B cell (primary cell): ENCODE measurements at regions not wholly inside any gene's neighbourhood (a gene's known extent, or its start where the extent isn't known, plus 50 kb on each side); places are given as distances from the start of the nearest gene placed in this dataset.

ENCODE experiments used
- ATAC-seq: fragments of 200-7000 bp; cut with Tn5 transposase; one replicate; pipeline ENCODE4 v1.10.0; 2021; ENCODE audit warnings: low read depth, mild to moderate bottlenecking, moderate number of reproducible peaks, moderate library complexity
- CTCF ChIA-PET: fragments of 350-600 bp; sonication (Branson Sonifier 250); formaldehyde crosslinking; loops from one replicate; lab custom pipeline; 2021; ENCODE audit warnings: antibody characterized with exemption, inconsistent platforms; lab: Charles Lee
- POLR2A ChIA-PET: fragments of 350-600 bp; sonication (Branson Sonifier 250); formaldehyde crosslinking; loops from one replicate; lab custom pipeline; 2021; ENCODE audit warnings: antibody characterized with exemption; lab: Charles Lee
- DNase-seq: peaks from one replicate; pipeline ENCODE4 v3.0.0; 2013
- H2AFZ ChIP-seq: 2 replicates; pipeline ENCODE4 v1.6.1; 2012; ENCODE audit warnings: mild to moderate bottlenecking, low read depth, low read length; ENCODE audit not compliant: insufficient read depth, poor library complexity, severe bottlenecking
- H3K27ac ChIP-seq, 2 donors: 1 replicate in 1 of 2; 2 replicates in 1 of 2; pipeline ENCODE4 v1.5.1; 2012 to 2013; ENCODE audit warnings: low read length in 2 of 2, mild to moderate bottlenecking in 2 of 2, moderate library complexity in 1 of 2
- H3K27me3 ChIP-seq, 4 experiments: fragments of 200-600 bp in 1 of 4; sonication (generic) in 1 of 4; replicated peaks in 1 of 4; 1 replicate in 2 of 4; 2 replicates in 2 of 4; pipeline versions ENCODE4 v1.6.1 to v1.7.0; 2013 to 2016; ENCODE audit warnings: low read length in 3 of 4, mild to moderate bottlenecking in 2 of 4, mixed read lengths in 1 of 4, moderate library complexity in 1 of 4; ENCODE audit not compliant: insufficient read depth in 4 of 4, control insufficient read depth in 3 of 4; ENCODE audit errors: control extremely low read depth in 1 of 4
- H3K36me3 ChIP-seq, 2 experiments: replicated peaks in 1 of 2; 1 replicate in 1 of 2; 2 replicates in 1 of 2; pipeline versions ENCODE4 v1.6.1 to v1.7.1; 2013; ENCODE audit warnings: low read length in 1 of 2; ENCODE audit not compliant: insufficient read depth in 2 of 2, control insufficient read depth in 1 of 2; ENCODE audit errors: control extremely low read depth in 1 of 2, extremely low read depth in 1 of 2
- H3K4me1 ChIP-seq, 2 donors: fragments of 200-600 bp in 1 of 2; sonication (generic) in 1 of 2; 1 replicate in 1 of 2; 2 replicates in 1 of 2; pipeline versions ENCODE4 v1.5.1 to v1.6.1; 2013 to 2017; ENCODE audit warnings: low read length in 2 of 2; ENCODE audit not compliant: control insufficient read depth in 2 of 2, insufficient read depth in 2 of 2
- H3K4me2 ChIP-seq: replicated peaks from 2 replicates; pipeline ENCODE3; 2012; ENCODE audit warnings: mild to moderate bottlenecking, low read depth, low read length; ENCODE audit not compliant: poor library complexity, severe bottlenecking
- H3K4me3 ChIP-seq, 5 experiments: fragments of 200-600 bp in 1 of 5; sonication (generic) in 1 of 5; 1 replicate in 3 of 5; 2 replicates in 2 of 5; pipeline versions ENCODE4 v1.5.1 to v1.7.0; 2011 to 2016; ENCODE audit warnings: low read length in 4 of 5, mild to moderate bottlenecking in 4 of 5, low read depth in 2 of 5, control low read depth in 1 of 5, moderate library complexity in 1 of 5; ENCODE audit not compliant: insufficient read depth in 1 of 5; ENCODE audit errors: control extremely low read depth in 1 of 5, extremely low read depth in 1 of 5
- H3K79me2 ChIP-seq: fragments of 200-600 bp; sonication (generic); one replicate; pipeline ENCODE4 v1.6.0; 2016; ENCODE audit warnings: low read length; ENCODE audit not compliant: control insufficient read depth, insufficient read depth
- H3K9ac ChIP-seq: fragments of 200-600 bp; sonication (generic); 2 replicates; pipeline ENCODE4 v1.6.1; 2017; ENCODE audit warnings: mild to moderate bottlenecking, low read length, moderate library complexity
- H3K9me3 ChIP-seq, 3 donors: one replicate each; pipeline versions ENCODE4 v1.6.1 to v1.7.1; 2013; ENCODE audit warnings: low read length in 2 of 3; ENCODE audit not compliant: control insufficient read depth in 2 of 3, insufficient read depth in 1 of 3; ENCODE audit errors: control extremely low read depth in 1 of 3
- H4K20me1 ChIP-seq: 2 replicates; pipeline ENCODE4 v1.6.0; 2012; ENCODE audit warnings: mild to moderate bottlenecking, low read length; ENCODE audit not compliant: insufficient read depth, control insufficient read depth, poor library complexity, severe bottlenecking
- H3K27ac Mint-ChIP-seq: one replicate; pipeline ENCODE4 v1.8.0; 2021; ENCODE audit warnings: mixed read lengths
- H3K27me3 Mint-ChIP-seq: one replicate; pipeline ENCODE4 v1.8.0; 2021; ENCODE audit warnings: mixed read lengths
- H3K4me1 Mint-ChIP-seq: one replicate; pipeline ENCODE4 v1.8.0; 2021; ENCODE audit warnings: mixed read lengths
- H3K4me3 Mint-ChIP-seq: one replicate; pipeline ENCODE4 v1.8.0; 2021; ENCODE audit warnings: mixed read lengths
- H3K9me3 Mint-ChIP-seq: one replicate; pipeline ENCODE4 v1.8.0; 2022; ENCODE audit warnings: mixed read lengths; ENCODE audit not compliant: insufficient read depth
- CTCF ChIP-seq: fragments of 200-600 bp; IDR thresholded peaks from one replicate; pipeline ENCODE4 v1.8.0; 2022; ENCODE audit warnings: antibody characterized with exemption, mild to moderate bottlenecking
- EZH2 ChIP-seq: IDR thresholded peaks from 2 replicates; pipeline ENCODE4 v1.6.1; 2012; ENCODE audit warnings: borderline replicate concordance, low read depth, mild to moderate bottlenecking, moderate library complexity, low read length; ENCODE audit not compliant: insufficient read depth, poor library complexity, severe bottlenecking
- WGBS: methylation state at CpG from one replicate; pipeline ENCODE4 v1.1.5; 2013; ENCODE audit warnings: missing lambda C conversion rate; ENCODE audit not compliant: insufficient coverage; 5-methylcytosine and 5-hydroxymethylcytosine counted together
- intact Hi-C: fragments of 100-400 bp; cut with micrococcal nuclease; formaldehyde crosslinking; loops from one replicate; pipeline ENCODE4 v1.10.0; 2022

GRCh38 chr17:72414032-72414396 is 293.2 kb downstream of the SOX9 start:
- Histone ChIP-seq H3K27ac (no peak overlapping the region), H3K27me3 (no peaks in the 10 kb centered on the region), H3K36me3 (no peaks in the 10 kb centered on the region), H3K9me3 (peaks cover 3 to 21% (median 9%) of the 10 kb centered on the region in 3 donors), H3K4me3 (no peak overlapping the region), H3K4me2 (no peak overlapping the region), H3K9ac (no peak overlapping the region), H3K79me2 (no peaks in the 10 kb centered on the region), H2AFZ (no peak overlapping the region), H3K4me1 (no peaks in the 10 kb centered on the region), H4K20me1 (no peaks in the 10 kb centered on the region)
- H3K9me3 Mint-ChIP-seq = peaks cover 9% of the 10 kb centered on the region
- ChIA-PET POLR2A (no interaction called here), CTCF (no interaction called here)
- DNase-seq = no peak
- ATAC-seq = no peak
- no peak overlapping the region for H3K27ac Mint-ChIP-seq
- H3K27me3 Mint-ChIP-seq = no peaks in the 10 kb centered on the region
- TF ChIP-seq CTCF (no peak), EZH2 (no peak)
- intact Hi-C loops = no loop called here
- WGBS = 84% methylated on average over 5 of the region's 5 CpGs
- no peak overlapping the region for H3K4me3 Mint-ChIP-seq
- H3K4me1 Mint-ChIP-seq = no peaks in the 10 kb centered on the region

GRCh38 chr17:72414967-72415853 is 294.4 kb downstream of the SOX9 start:
- WGBS = 97% methylated on average over 8 of the region's 9 CpGs

More at GRCh38 chr17:72414967-72415853, 294.4 kb downstream of the SOX9 start:
- H3K27ac Mint-ChIP-seq = no peak overlapping the region
- no peaks in the 10 kb centered on the region for H3K27me3 Mint-ChIP-seq
- POLR2A ChIA-PET = no interaction called here
- TF ChIP-seq EZH2 (no peak), CTCF (no peak)
- H3K9me3 ChIP-seq = peaks cover 3 to 21% (median 9%) of the 10 kb centered on the region in 3 donors
- H3K4me1 ChIP-seq = peaks cover 0 to 2% of the 10 kb centered on the region in 2 donors
- ATAC-seq (no peak), DNase-seq (no peak)
- no peaks in the 10 kb centered on the region for H3K36me3 ChIP-seq
- H3K9ac ChIP-seq = no peak overlapping the region
- H3K9me3 Mint-ChIP-seq = peaks cover 9% of the 10 kb centered on the region
- CTCF ChIA-PET = no interaction called here
- no peaks in the 10 kb centered on the region for H3K79me2 ChIP-seq
- peaks cover 10% of the 10 kb centered on the region for H3K4me1 Mint-ChIP-seq
- no peaks in the 10 kb centered on the region for H4K20me1 ChIP-seq
- no peak overlapping the region for H2AFZ ChIP-seq
- H3K27ac ChIP-seq = no peak overlapping the region
- H3K27me3 ChIP-seq = no peaks in the 10 kb centered on the region
- intact Hi-C loops = no loop called here
- H3K4me2 ChIP-seq = no peak overlapping the region
- no peak overlapping the region for H3K4me3 Mint-ChIP-seq
- H3K4me3 ChIP-seq = no peak overlapping the region
